NCI-H1436 (cell line): ENCODE measurements at regions not wholly inside any gene's neighbourhood (a gene's known extent, or its start where the extent isn't known, plus 50 kb on each side); places are given as distances from the start of the nearest gene placed in this dataset.
"Not testable (repeated sequence)": the region's sequence is repeated elsewhere in the genome, so short reads cannot be mapped to it uniquely, and the experiment has no call there.

Experiments used
- DNase-seq: peaks from one replicate; lab custom pipeline; 2025; lab: John Stamatoyannopoulos, UW

GRCh38 chr6:92522589-92522988, 896.8 kb downstream of the EPHA7 start:
- DNase-seq, result no peak

GRCh38 chr6:92521553-92521952, 897.8 kb downstream of the EPHA7 start:
- no peak for DNase-seq

- no peak for DNase-seq
These were observed 909.2 kb downstream of the EPHA7 start for GRCh38 chr6:92510137-92510536.

GRCh38 chr6:92507552-92507951, 911.8 kb downstream of the EPHA7 start:
- no peak for DNase-seq

GRCh38 chr6:92504509-92504908, 914.9 kb downstream of the EPHA7 start:
- no peak for DNase-seq

- DNase-seq, result no peak
These were observed 922.1 kb downstream of the EPHA7 start for GRCh38 chr6:92497281-92497680.

- DNase-seq, result no peak
These were observed 922.8 kb downstream of the EPHA7 start for GRCh38 chr6:92496527-92496926.

GRCh38 chr6:92495242-92495641, 924.1 kb downstream of the EPHA7 start:
- DNase-seq, result no peak

GRCh38 chr6:92485487-92485886, 933.9 kb downstream of the EPHA7 start:
- no peak for DNase-seq

GRCh38 chr6:92479831-92480230, 939.5 kb downstream of the EPHA7 start:
- DNase-seq, result no peak

- DNase-seq, result no peak
These were observed 946.3 kb downstream of the EPHA7 start for GRCh38 chr6:92473056-92473455.

- DNase-seq, result no peak
These were observed 950.1 kb downstream of the EPHA7 start for GRCh38 chr6:92469186-92469828.

GRCh38 chr6:92468066-92468465, 951.3 kb downstream of the EPHA7 start:
- DNase-seq, result no peak

- no peak for DNase-seq
These were observed 959.2 kb downstream of the EPHA7 start for GRCh38 chr6:92460133-92460532.

- no peak for DNase-seq
These were observed 959.8 kb downstream of the EPHA7 start for GRCh38 chr6:92459606-92460005.

- no peak for DNase-seq
These were observed 973.3 kb downstream of the EPHA7 start for GRCh38 chr6:92446052-92446451.

- DNase-seq, result no peak
These were observed 985.4 kb downstream of the EPHA7 start for GRCh38 chr6:92433911-92434310.

GRCh38 chr6:92431502-92431901, 987.9 kb downstream of the EPHA7 start:
- DNase-seq, result no peak

- DNase-seq, result no peak
These were observed 990.9 kb downstream of the EPHA7 start for GRCh38 chr6:92428448-92428847.

- no peak for DNase-seq
These were observed 991.9 kb downstream of the EPHA7 start for GRCh38 chr6:92427453-92427852.

GRCh38 chr6:92415656-92416055, 1003.7 kb downstream of the EPHA7 start:
- DNase-seq, result no peak

GRCh38 chr6:92408350-92408749, 1011.0 kb downstream of the EPHA7 start:
- no peak for DNase-seq

GRCh38 chr6:92404281-92404680, 1015.1 kb downstream of the EPHA7 start:
- DNase-seq, result no peak

GRCh38 chr6:92399911-92400310, 1019.4 kb downstream of the EPHA7 start:
- no peak for DNase-seq

- DNase-seq, result not testable (repeated sequence)
These were observed 1030.7 kb downstream of the EPHA7 start for GRCh38 chr6:92388706-92389105.
